Fibroblast of lung (primary cell): ENCODE measurements at regions not wholly inside any gene's neighbourhood (a gene's known extent, or its start where the extent isn't known, plus 50 kb on each side); places are given as distances from the start of the nearest gene placed in this dataset.
A peak's percentile ranks its signal among the peaks of the same experiment; 100 is the strongest.

Experiments
- DNase-seq, 2 donors: peaks; one replicate each; pipeline versions ENCODE4 v3.0.0 to v3.0.0-alpha.2; 2010; ENCODE audit warnings: low read depth in 2 of 2
- H2AFZ ChIP-seq: 2 replicates; pipeline ENCODE4 v1.5.1; 2012; ENCODE audit warnings: low read length, control low read depth, inconsistent platforms
- H3K27ac ChIP-seq: 2 replicates; pipeline ENCODE4 v1.5.1; 2011; ENCODE audit warnings: low read length, control low read depth; ENCODE audit not compliant: insufficient read depth
- H3K27me3 ChIP-seq: 2 replicates; pipeline ENCODE4 v1.5.1; 2011; ENCODE audit warnings: mild to moderate bottlenecking, low read length; ENCODE audit not compliant: control insufficient read depth, insufficient read depth
- H3K36me3 ChIP-seq: 2 replicates; pipeline ENCODE4 v1.5.1; 2011; ENCODE audit warnings: low read length; ENCODE audit not compliant: control insufficient read depth, insufficient read depth
- H3K4me1 ChIP-seq: 2 replicates; pipeline ENCODE4 v1.5.1; 2011; ENCODE audit warnings: low read length; ENCODE audit not compliant: control insufficient read depth, insufficient read depth; ENCODE audit errors: extremely low read depth
- H3K4me2 ChIP-seq: 2 replicates; pipeline ENCODE4 v1.5.1; 2011; ENCODE audit warnings: low read length, control low read depth; ENCODE audit not compliant: insufficient read depth; ENCODE audit errors: extremely low read depth
- H3K4me3 ChIP-seq, 4 experiments: fragments of 200-600 bp in 1 of 4; sonication (generic) in 1 of 4; replicated peaks in 1 of 4; 2 replicates each; pipeline ENCODE4 v1.5.1; 2011 to 2016; ENCODE audit warnings: low read length in 4 of 4, low read depth in 3 of 4, mild to moderate bottlenecking in 3 of 4, control low read depth in 2 of 4, inconsistent platforms in 1 of 4, mixed read lengths in 1 of 4; ENCODE audit not compliant: insufficient read depth in 1 of 4; ENCODE audit errors: control extremely low read depth in 1 of 4
- H3K79me2 ChIP-seq: 2 replicates; pipeline ENCODE4 v1.5.1; 2012; ENCODE audit warnings: mild to moderate bottlenecking, low read length, inconsistent platforms; ENCODE audit not compliant: control insufficient read depth, insufficient read depth
- H3K9ac ChIP-seq: 2 replicates; pipeline ENCODE4 v1.5.1; 2011; ENCODE audit warnings: mild to moderate bottlenecking, low read length, control low read depth; ENCODE audit not compliant: insufficient read depth
- H3K9me3 ChIP-seq: 2 replicates; pipeline ENCODE4 v1.5.1; 2012; ENCODE audit warnings: low read depth, low read length; ENCODE audit not compliant: control insufficient read depth, insufficient read depth
- H4K20me1 ChIP-seq: 2 replicates; pipeline ENCODE4 v1.5.1; 2011; ENCODE audit warnings: low read length; ENCODE audit not compliant: control insufficient read depth, insufficient read depth; ENCODE audit errors: extremely low read depth
- EZH2 ChIP-seq: IDR thresholded peaks from 2 replicates; pipeline ENCODE4 v1.5.1; 2012; ENCODE audit warnings: low read length, control low read depth, mild to moderate bottlenecking; ENCODE audit errors: missing control alignments
- TF ChIP-seq, protein P1 (sequence below), 2 donors: IDR thresholded peaks in 1 of 2; conservative IDR thresholded peaks in 1 of 2; 1 replicate in 1 of 2; 2 replicates in 1 of 2; pipeline ENCODE4 v1.5.1; 2011 to 2012; ENCODE audit warnings: low read length in 2 of 2, control low read depth in 1 of 2, inconsistent platforms in 1 of 2, low read depth in 1 of 2, mild to moderate bottlenecking in 1 of 2

- H4K20me1 ChIP-seq = no peaks in the 10 kb centered on the region
- H3K79me2 ChIP-seq = no peaks in the 10 kb centered on the region
- H3K27me3 ChIP-seq = no peaks in the 10 kb centered on the region
- no peaks in the 10 kb centered on the region for H3K4me1 ChIP-seq
- no peaks in the 10 kb centered on the region for H3K9me3 ChIP-seq
- no peak overlapping the region for H3K4me2 ChIP-seq
- DNase-seq = no peak
- H3K27ac ChIP-seq = no peak overlapping the region
- no peak overlapping the region for H3K4me3 ChIP-seq
- H2AFZ ChIP-seq = no peak overlapping the region
- H3K36me3 ChIP-seq = no peaks in the 10 kb centered on the region
- no peak for TF ChIP-seq EZH2
- TF ChIP-seq, protein P1, sequence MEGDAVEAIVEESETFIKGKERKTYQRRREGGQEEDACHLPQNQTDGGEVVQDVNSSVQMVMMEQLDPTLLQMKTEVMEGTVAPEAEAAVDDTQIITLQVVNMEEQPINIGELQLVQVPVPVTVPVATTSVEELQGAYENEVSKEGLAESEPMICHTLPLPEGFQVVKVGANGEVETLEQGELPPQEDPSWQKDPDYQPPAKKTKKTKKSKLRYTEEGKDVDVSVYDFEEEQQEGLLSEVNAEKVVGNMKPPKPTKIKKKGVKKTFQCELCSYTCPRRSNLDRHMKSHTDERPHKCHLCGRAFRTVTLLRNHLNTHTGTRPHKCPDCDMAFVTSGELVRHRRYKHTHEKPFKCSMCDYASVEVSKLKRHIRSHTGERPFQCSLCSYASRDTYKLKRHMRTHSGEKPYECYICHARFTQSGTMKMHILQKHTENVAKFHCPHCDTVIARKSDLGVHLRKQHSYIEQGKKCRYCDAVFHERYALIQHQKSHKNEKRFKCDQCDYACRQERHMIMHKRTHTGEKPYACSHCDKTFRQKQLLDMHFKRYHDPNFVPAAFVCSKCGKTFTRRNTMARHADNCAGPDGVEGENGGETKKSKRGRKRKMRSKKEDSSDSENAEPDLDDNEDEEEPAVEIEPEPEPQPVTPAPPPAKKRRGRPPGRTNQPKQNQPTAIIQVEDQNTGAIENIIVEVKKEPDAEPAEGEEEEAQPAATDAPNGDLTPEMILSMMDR (conservative IDR thresholded peaks at IDR 0.05 in 1 of 2, IDR thresholded peaks at IDR 0.05 in 1 of 2; ENCODE audit: low read depth in 1 of 2, low read length in 2 of 2) = no peak
- H3K9ac ChIP-seq = no peak overlapping the region
These were observed 224.9 kb downstream of the BTG1 start for GRCh38 chr12:91920741-91921140.

DNA sequence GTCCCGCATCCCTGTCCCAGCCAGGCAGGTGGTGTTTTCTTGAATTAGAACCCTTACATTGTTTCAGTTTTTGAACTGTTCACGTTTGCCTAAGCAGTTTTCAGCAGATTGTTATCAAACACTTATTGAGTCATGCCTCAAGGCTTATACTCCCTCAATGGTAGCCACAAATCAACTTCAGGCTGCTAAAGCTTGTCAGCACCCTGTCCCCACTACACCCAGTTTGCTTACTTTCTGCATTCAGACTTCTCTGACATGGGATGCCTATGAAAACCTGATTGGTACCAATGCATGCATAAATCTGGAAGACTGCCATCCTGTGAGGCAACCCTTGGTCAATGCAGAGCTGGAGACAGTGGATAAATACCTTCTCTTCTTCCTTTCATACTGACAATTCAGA, 225.4 kb downstream of the BTG1 start:
- no peaks in the 10 kb centered on the region for H3K9me3 ChIP-seq
- DNase-seq = peak; percentile 11 to 14
- H2AFZ ChIP-seq = no peak overlapping the region
- no peak overlapping the region for H3K9ac ChIP-seq
- no peaks in the 10 kb centered on the region for H3K79me2 ChIP-seq
- H3K4me3 ChIP-seq = no peak overlapping the region
- no peaks in the 10 kb centered on the region for H3K4me1 ChIP-seq
- no peak for TF ChIP-seq EZH2
- TF ChIP-seq, protein P1 (conservative IDR thresholded peaks at IDR 0.05 in 1 of 2, IDR thresholded peaks at IDR 0.05 in 1 of 2; ENCODE audit: low read depth in 1 of 2, low read length in 2 of 2) = no peak
- H3K36me3 ChIP-seq = no peaks in the 10 kb centered on the region
- H4K20me1 ChIP-seq = no peaks in the 10 kb centered on the region
- H3K27ac ChIP-seq = no peak overlapping the region
- H3K4me2 ChIP-seq = no peak overlapping the region
- H3K27me3 ChIP-seq = no peaks in the 10 kb centered on the region

- Histone ChIP-seq H3K9ac (no peak overlapping the region), H3K36me3 (no peaks in the 10 kb centered on the region), H3K27ac (no peak overlapping the region), H3K27me3 (no peaks in the 10 kb centered on the region), H3K4me2 (no peak overlapping the region), H3K9me3 (no peaks in the 10 kb centered on the region), H2AFZ (no peak overlapping the region), H3K4me3 (no peak overlapping the region), H3K4me1 (no peaks in the 10 kb centered on the region), H3K79me2 (no peaks in the 10 kb centered on the region), H4K20me1 (no peaks in the 10 kb centered on the region)
- TF ChIP-seq EZH2 = no peak
- DNase-seq = no peak
These were observed 227.2 kb downstream of the BTG1 start for GRCh38 chr12:91918431-91918830.
